ENCODE measurements at regions not wholly inside any gene's neighbourhood (a gene's known extent, or its start where the extent isn't known, plus 50 kb on each side); places are given as distances from the start of the nearest gene placed in this dataset.

GRCh38 chr1:71135571-71135970 lies 54.7 kb upstream of the ZRANB2 start:
- no peak for ATAC-seq
- H3K4me1 ChIP-seq (ENCODE audit: control insufficient read depth, insufficient read depth, low read length) = no peaks in the 10 kb centered on the region
- ChIA-PET POLR2A (no interaction called here), CTCF (no interaction called here)
- H3K27ac ChIP-seq (ENCODE audit: low read length) = no peak overlapping the region
- TF ChIP-seq TCF7L2 (IDR thresholded peaks at IDR 0.05; ENCODE audit: low read depth, low read length) (no peak), SIN3A (IDR thresholded peaks at IDR 0.05; ENCODE audit: borderline replicate concordance, insufficient read depth, low read depth, low read length) (no peak), REST (IDR thresholded peaks at IDR 0.05; ENCODE audit: insufficient read depth in 1 of 2, low read depth in 2 of 2, low read length in 1 of 2) (no peak), CTCF (IDR thresholded peaks at IDR 0.05) (no peak), POLR2AphosphoS5 (IDR thresholded peaks at IDR 0.05; ENCODE audit: low read depth, low read length) (no peak)
- H3K27me3 ChIP-seq (ENCODE audit: control insufficient read depth, insufficient read depth, low read length) = no peaks in the 10 kb centered on the region
- DNase-seq (ENCODE audit: low read depth, low spot score) = no peak
- BruUV-seq (replicated peaks) = no TSS peak
- no peak overlapping the region for H3K4me3 ChIP-seq (ENCODE audit: low read depth in 2 of 2, low read length in 2 of 2)
- in situ Hi-C loops (cut with HindIII; ENCODE audit: low pct_unique_long_range_greater_than_20kb, low sequenced_read_pairs) = no loop called here
- H3K36me3 ChIP-seq (ENCODE audit: control insufficient read depth, insufficient read depth, low read length) = no peaks in the 10 kb centered on the region
- peaks cover 8% of the 10 kb centered on the region; the same call in 1 of the 2 replicates for H3K9me3 ChIP-seq (ENCODE audit: control insufficient read depth, insufficient read depth, low read depth, low read length)
- intact Hi-C loops (cut with micrococcal nuclease; ENCODE audit: unreplicated experiment) = no loop called here
